ENCODE measurements at regions not wholly inside any gene's neighbourhood (a gene's known extent, or its start where the extent isn't known, plus 50 kb on each side); places are given as distances from the start of the nearest gene placed in this dataset.

- intact Hi-C loops (cut with micrococcal nuclease), result no loop called here
- ATAC-seq (ENCODE audit: low read depth), result no peak
- Mint-ChIP-seq H3K4me3 (no peak overlapping the region), H3K36me3 (ENCODE audit: low read depth) (no peaks in the 10 kb centered on the region), H3K27me3 (no peaks in the 10 kb centered on the region), H3K27ac (no peak overlapping the region), H3K4me1 (no peaks in the 10 kb centered on the region), H3K9me3 (peaks cover 2% of the 10 kb centered on the region)
- no peak for DNase-seq
- POLR2A ChIA-PET, result no interaction called here
- CTCF ChIA-PET, result no interaction called here
- no peak for TF ChIP-seq CTCF (IDR thresholded peaks at IDR 0.05)
Observed at GRCh38 chr1:217067642-217068041, 344.4 kb upstream of the ESRRG start.

GRCh38 chr1:217066794-217067193 lies 343.6 kb upstream of the ESRRG start:
- H3K36me3 Mint-ChIP-seq (ENCODE audit: low read depth), result no peaks in the 10 kb centered on the region
- ChIA-PET POLR2A (no interaction called here), CTCF (no interaction called here)
- peaks cover 2% of the 10 kb centered on the region for H3K9me3 Mint-ChIP-seq
- ATAC-seq (ENCODE audit: low read depth), result no peak
- no peak overlapping the region for H3K27ac Mint-ChIP-seq
- intact Hi-C loops (cut with micrococcal nuclease), result no loop called here
- no peaks in the 10 kb centered on the region for H3K4me1 Mint-ChIP-seq
- DNase-seq, result no peak
- no peak for TF ChIP-seq CTCF (IDR thresholded peaks at IDR 0.05)
- H3K27me3 Mint-ChIP-seq, result no peaks in the 10 kb centered on the region
- H3K4me3 Mint-ChIP-seq, result no peak overlapping the region

GRCh38 chr1:217063172-217063908 lies 340.1 kb upstream of the ESRRG start:
- H3K36me3 Mint-ChIP-seq (ENCODE audit: low read depth), result no peaks in the 10 kb centered on the region
- POLR2A ChIA-PET, result no interaction called here
- intact Hi-C loops (cut with micrococcal nuclease), result no loop called here
- H3K27ac Mint-ChIP-seq, result no peak overlapping the region
- ATAC-seq (ENCODE audit: low read depth) (no peak), DNase-seq (no peak)
- no peak for TF ChIP-seq CTCF (IDR thresholded peaks at IDR 0.05)
- no peaks in the 10 kb centered on the region for H3K9me3 Mint-ChIP-seq
- no peak overlapping the region for H3K4me3 Mint-ChIP-seq
- CTCF ChIA-PET, result no interaction called here
- H3K4me1 Mint-ChIP-seq, result no peaks in the 10 kb centered on the region
- H3K27me3 Mint-ChIP-seq, result no peaks in the 10 kb centered on the region

- Mint-ChIP-seq H3K36me3 (ENCODE audit: low read depth) (no peaks in the 10 kb centered on the region), H3K4me1 (no peaks in the 10 kb centered on the region), H3K9me3 (no peaks in the 10 kb centered on the region), H3K4me3 (no peak overlapping the region), H3K27ac (no peak overlapping the region), H3K27me3 (no peaks in the 10 kb centered on the region)
- POLR2A ChIA-PET, result no interaction called here
- ATAC-seq (ENCODE audit: low read depth) (no peak), DNase-seq (no peak)
- CTCF ChIA-PET, result no interaction called here
- no peak for TF ChIP-seq CTCF (IDR thresholded peaks at IDR 0.05)
- intact Hi-C loops (cut with micrococcal nuclease), result no loop called here
Observed at GRCh38 chr1:217062586-217062985, 339.4 kb upstream of the ESRRG start.

GRCh38 chr1:217059401-217059800 lies 336.2 kb upstream of the ESRRG start:
- Mint-ChIP-seq H3K4me3 (no peak overlapping the region), H3K27ac (no peak overlapping the region), H3K27me3 (no peaks in the 10 kb centered on the region), H3K4me1 (no peaks in the 10 kb centered on the region), H3K9me3 (no peaks in the 10 kb centered on the region), H3K36me3 (ENCODE audit: low read depth) (no peaks in the 10 kb centered on the region)
- ChIA-PET CTCF (no interaction called here), POLR2A (no interaction called here)
- ATAC-seq (ENCODE audit: low read depth), result no peak
- TF ChIP-seq CTCF (IDR thresholded peaks at IDR 0.05), result no peak
- no peak for DNase-seq
- intact Hi-C loops (cut with micrococcal nuclease), result no loop called here

All from activated B cell treated with CpG ODN at 0.5 μM for 24 hours (primary cell).